CD8-positive, alpha-beta memory T cell (primary cell): ENCODE measurements at regions not wholly inside any gene's neighbourhood (a gene's known extent, or its start where the extent isn't known, plus 50 kb on each side); places are given as distances from the start of the nearest gene placed in this dataset.

ENCODE experiments used
- CTCF ChIA-PET: fragments of 350-600 bp; sonication (Branson Sonifier 250); formaldehyde crosslinking; loops from one replicate; lab custom pipeline; 2021; ENCODE audit warnings: antibody characterized with exemption; lab: Charles Lee
- POLR2A ChIA-PET: fragments of 350-600 bp; sonication (Branson Sonifier 250); formaldehyde crosslinking; loops from one replicate; lab custom pipeline; 2021; ENCODE audit warnings: antibody characterized with exemption; lab: Charles Lee
- DNase-seq, 5 donors: peaks; one replicate each; pipeline versions ENCODE4 v3.0.0 to v3.0.0-alpha.2; 2020 to 2022; ENCODE audit warnings: mixed read lengths in 1 of 5
- H3K27ac ChIP-seq: one replicate; pipeline ENCODE4 v1.7.0; 2013; ENCODE audit warnings: low read depth, mild to moderate bottlenecking, low read length, moderate library complexity
- H3K27me3 ChIP-seq: 2 replicates; pipeline ENCODE4 v1.7.0; 2013; ENCODE audit warnings: low read length, mild to moderate bottlenecking; ENCODE audit not compliant: insufficient read depth, poor library complexity, severe bottlenecking
- H3K36me3 ChIP-seq: 2 replicates; pipeline ENCODE4 v1.7.0; 2013; ENCODE audit warnings: mild to moderate bottlenecking, low read length, moderate library complexity; ENCODE audit not compliant: insufficient read depth
- H3K4me1 ChIP-seq: 2 replicates; pipeline ENCODE4 v1.7.0; 2013; ENCODE audit warnings: mild to moderate bottlenecking, low read length, moderate library complexity; ENCODE audit not compliant: insufficient read depth
- H3K4me3 ChIP-seq: 2 replicates; pipeline ENCODE4 v1.7.0; 2013; ENCODE audit warnings: mild to moderate bottlenecking, low read length
- H3K9me3 ChIP-seq: 2 replicates; pipeline ENCODE4 v1.7.0; 2013; ENCODE audit warnings: mild to moderate bottlenecking, low read length
- H3K27ac Mint-ChIP-seq, 8 donors: one replicate each; pipeline ENCODE4 v1.8.0; 2020 to 2021; ENCODE audit warnings: mixed read lengths in 8 of 8, mild to moderate bottlenecking in 6 of 8, inconsistent platforms in 3 of 8, moderate library complexity in 3 of 8
- H3K27me3 Mint-ChIP-seq, 2 donors: one replicate each; pipeline ENCODE4 v1.8.0; 2020 to 2021; ENCODE audit warnings: mixed read lengths in 2 of 2, mild to moderate bottlenecking in 1 of 2, moderate library complexity in 1 of 2
- H3K36me3 Mint-ChIP-seq, 3 donors: one replicate each; pipeline ENCODE4 v1.8.0; 2020 to 2021; ENCODE audit warnings: mixed read lengths in 3 of 3, inconsistent platforms in 1 of 3, mild to moderate bottlenecking in 1 of 3
- H3K4me1 Mint-ChIP-seq, 3 donors: one replicate each; pipeline ENCODE4 v1.8.0; 2020 to 2021; ENCODE audit warnings: mixed read lengths in 3 of 3, inconsistent platforms in 1 of 3, mild to moderate bottlenecking in 1 of 3
- H3K4me3 Mint-ChIP-seq, 7 donors: one replicate each; pipeline ENCODE4 v1.8.0; 2020 to 2021; ENCODE audit warnings: mixed read lengths in 7 of 7, mild to moderate bottlenecking in 6 of 7, moderate library complexity in 4 of 7, inconsistent platforms in 2 of 7
- H3K9me3 Mint-ChIP-seq, 5 donors: one replicate each; pipeline ENCODE4 v1.8.0; 2020 to 2022; ENCODE audit warnings: mixed read lengths in 5 of 5, mild to moderate bottlenecking in 3 of 5, moderate library complexity in 2 of 5, inconsistent platforms in 1 of 5

DNA sequence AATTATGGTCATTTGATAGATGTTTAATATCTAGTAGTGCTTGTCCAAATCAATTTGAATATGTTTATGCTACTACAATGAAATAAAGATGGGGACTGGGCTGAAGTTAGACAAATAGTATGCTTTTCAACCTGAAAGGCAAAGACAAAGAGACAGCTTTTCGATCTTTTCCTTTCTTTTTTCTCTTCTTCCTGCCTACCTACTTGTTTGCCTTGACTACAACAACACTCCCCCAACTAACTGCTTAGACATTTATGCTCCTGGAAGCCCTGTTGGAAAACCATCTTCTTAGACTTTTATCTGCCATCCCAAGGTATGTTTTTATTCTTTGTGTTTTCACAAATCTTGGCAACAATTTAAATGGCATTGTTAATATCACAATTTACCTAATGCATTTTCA lies 374.4 kb upstream of the DDI1 start:
- H3K27ac Mint-ChIP-seq, result no peak overlapping the region
- no peaks in the 10 kb centered on the region for H3K4me1 ChIP-seq
- H3K36me3 ChIP-seq, result no peaks in the 10 kb centered on the region
- no peak overlapping the region for H3K4me3 ChIP-seq
- H3K4me1 Mint-ChIP-seq, result peaks cover 0 to 14% (median 5%) of the 10 kb centered on the region in 3 donors
- H3K27ac ChIP-seq, result no peak overlapping the region
- no peak overlapping the region for H3K4me3 Mint-ChIP-seq
- ChIA-PET POLR2A (no interaction called here), CTCF (no interaction called here)
- no peaks in the 10 kb centered on the region for H3K36me3 Mint-ChIP-seq
- H3K9me3 ChIP-seq, result no peaks in the 10 kb centered on the region
- DNase-seq, result no peak
- no peaks in the 10 kb centered on the region for H3K27me3 Mint-ChIP-seq
- no peaks in the 10 kb centered on the region for H3K27me3 ChIP-seq
- no peaks in the 10 kb centered on the region for H3K9me3 Mint-ChIP-seq

DNA sequence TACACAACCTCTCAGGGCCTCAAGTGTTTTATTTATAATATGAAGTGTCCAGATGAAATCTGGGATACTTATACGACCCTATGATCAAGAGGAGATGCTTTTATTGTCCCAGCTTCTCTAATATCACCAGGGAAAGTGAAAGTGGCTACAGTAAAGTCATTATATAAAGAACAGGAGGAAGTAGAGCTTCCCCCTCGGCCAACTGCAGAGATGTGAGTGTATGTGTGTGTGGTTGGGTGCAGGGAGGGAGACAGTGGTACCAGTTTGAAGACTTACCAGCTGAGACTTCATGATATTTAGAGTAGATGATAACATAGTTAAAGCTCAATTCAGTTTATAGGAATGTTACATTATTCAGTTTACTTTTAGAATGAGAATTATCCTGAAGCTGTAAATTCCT lies 373.6 kb upstream of the DDI1 start:
- H3K9me3 Mint-ChIP-seq, result no peaks in the 10 kb centered on the region
- no peaks in the 10 kb centered on the region for H3K27me3 Mint-ChIP-seq
- no peak for DNase-seq
- Histone ChIP-seq H3K36me3 (no peaks in the 10 kb centered on the region), H3K4me3 (no peak overlapping the region), H3K4me1 (no peaks in the 10 kb centered on the region), H3K9me3 (no peaks in the 10 kb centered on the region), H3K27me3 (no peaks in the 10 kb centered on the region), H3K27ac (no peak overlapping the region)
- no peaks in the 10 kb centered on the region for H3K36me3 Mint-ChIP-seq
- ChIA-PET POLR2A (no interaction called here), CTCF (no interaction called here)
- peaks cover 0 to 14% (median 5%) of the 10 kb centered on the region in 3 donors for H3K4me1 Mint-ChIP-seq
- H3K27ac Mint-ChIP-seq, result no peak overlapping the region
- H3K4me3 Mint-ChIP-seq, result no peak overlapping the region

DNA sequence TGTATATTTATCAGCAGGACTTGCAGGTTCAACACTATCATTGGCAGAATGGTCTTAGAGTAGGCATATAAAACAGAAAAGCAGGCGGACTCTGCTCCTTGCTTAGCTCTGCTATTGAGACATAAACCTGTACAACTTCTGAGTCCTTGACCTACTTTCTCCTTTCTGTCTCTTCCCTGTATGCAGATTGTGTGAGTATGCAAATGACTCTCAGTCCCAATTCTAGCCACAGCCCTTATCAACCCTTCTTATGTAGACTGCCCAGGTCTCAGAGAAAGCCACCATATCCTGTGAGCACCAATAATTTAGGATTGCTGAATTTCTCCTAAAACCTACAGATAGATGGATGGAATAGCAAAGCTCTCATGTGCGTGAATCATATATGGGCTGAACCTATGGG lies 367.6 kb upstream of the DDI1 start:
- Histone ChIP-seq H3K9me3 (no peaks in the 10 kb centered on the region), H3K36me3 (no peaks in the 10 kb centered on the region), H3K4me3 (no peak overlapping the region), H3K27ac (no peak overlapping the region), H3K4me1 (no peaks in the 10 kb centered on the region), H3K27me3 (no peaks in the 10 kb centered on the region)
- Mint-ChIP-seq H3K27ac (no peak overlapping the region), H3K36me3 (no peaks in the 10 kb centered on the region), H3K9me3 (no peaks in the 10 kb centered on the region), H3K4me1 (no peaks in the 10 kb centered on the region), H3K4me3 (no peak overlapping the region), H3K27me3 (peaks cover 0 to 3% of the 10 kb centered on the region in 2 donors)
- POLR2A ChIA-PET, result no interaction called here
- no peak for DNase-seq
- CTCF ChIA-PET, result no interaction called here

DNA sequence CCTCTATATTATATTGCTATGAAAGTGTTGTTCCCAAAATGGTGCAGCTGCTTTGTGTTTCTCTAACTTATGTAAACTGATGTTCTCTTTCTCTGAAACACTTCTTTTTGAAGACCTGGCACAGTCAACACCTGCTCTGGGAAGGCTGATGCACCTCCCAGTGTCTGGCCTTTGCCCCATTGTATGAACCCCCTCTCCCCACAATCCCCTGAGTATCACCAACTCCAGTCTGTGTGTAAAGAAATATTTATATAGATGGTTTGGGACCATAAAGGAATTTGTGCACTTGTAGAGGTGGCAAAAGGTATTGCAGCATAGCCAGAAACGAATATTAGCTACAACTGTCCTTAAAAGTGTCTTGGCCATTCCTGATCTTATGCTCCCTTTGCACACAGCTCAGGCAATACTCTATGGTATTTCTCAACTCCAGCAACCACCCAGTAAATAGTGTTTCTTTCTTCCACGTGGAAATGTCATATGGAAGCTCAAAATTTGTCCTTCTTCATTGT lies 365.2 kb upstream of the DDI1 start:
- ChIA-PET POLR2A (no interaction called here), CTCF (no interaction called here)
- Mint-ChIP-seq H3K9me3 (no peaks in the 10 kb centered on the region), H3K27ac (no peak overlapping the region), H3K4me1 (no peaks in the 10 kb centered on the region), H3K4me3 (peak overlapping the region in 1 of 7 donors; percentile 7), H3K27me3 (peaks cover 3 to 4% of the 10 kb centered on the region in 2 donors), H3K36me3 (no peaks in the 10 kb centered on the region)
- Histone ChIP-seq H3K4me1 (no peaks in the 10 kb centered on the region), H3K27ac (no peak overlapping the region), H3K27me3 (no peaks in the 10 kb centered on the region), H3K4me3 (no peak overlapping the region), H3K36me3 (no peaks in the 10 kb centered on the region), H3K9me3 (no peaks in the 10 kb centered on the region)
- no peak for DNase-seq

DNA sequence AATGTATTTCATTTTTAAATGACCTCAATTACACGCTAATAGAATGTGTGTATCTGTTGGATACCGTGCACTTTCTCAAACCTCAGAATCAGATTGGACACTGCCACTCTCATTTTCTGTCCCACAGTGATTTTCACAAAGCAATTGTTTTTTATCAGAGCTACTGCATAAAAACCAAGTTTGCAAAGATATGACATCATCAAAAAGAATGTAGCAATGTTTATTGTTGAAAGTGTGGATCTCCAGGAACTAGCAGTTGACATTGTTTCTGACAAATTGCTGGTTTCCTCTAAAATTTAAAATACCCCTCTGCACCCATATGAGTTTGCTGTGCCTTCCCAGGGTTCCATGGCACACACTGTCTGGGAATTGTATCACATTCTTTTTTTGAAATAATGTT lies 362.7 kb upstream of the DDI1 start:
- no peaks in the 10 kb centered on the region for H3K4me1 ChIP-seq
- Mint-ChIP-seq H3K36me3 (no peaks in the 10 kb centered on the region), H3K27ac (no peak overlapping the region), H3K27me3 (peaks cover 3 to 6% of the 10 kb centered on the region in 2 donors), H3K4me1 (no peaks in the 10 kb centered on the region), H3K4me3 (no peak overlapping the region), H3K9me3 (no peaks in the 10 kb centered on the region)
- H3K27ac ChIP-seq, result no peak overlapping the region
- no peak overlapping the region for H3K4me3 ChIP-seq
- ChIA-PET CTCF (interaction anchor here (0.6 kb wide), 1 partner anchor 8 kb away, joined by 3 read pairs; no protein-coding TSS in a partner anchor), POLR2A (no interaction called here)
- H3K27me3 ChIP-seq, result no peaks in the 10 kb centered on the region
- H3K9me3 ChIP-seq, result no peaks in the 10 kb centered on the region
- no peaks in the 10 kb centered on the region for H3K36me3 ChIP-seq
- no peak for DNase-seq

DNA sequence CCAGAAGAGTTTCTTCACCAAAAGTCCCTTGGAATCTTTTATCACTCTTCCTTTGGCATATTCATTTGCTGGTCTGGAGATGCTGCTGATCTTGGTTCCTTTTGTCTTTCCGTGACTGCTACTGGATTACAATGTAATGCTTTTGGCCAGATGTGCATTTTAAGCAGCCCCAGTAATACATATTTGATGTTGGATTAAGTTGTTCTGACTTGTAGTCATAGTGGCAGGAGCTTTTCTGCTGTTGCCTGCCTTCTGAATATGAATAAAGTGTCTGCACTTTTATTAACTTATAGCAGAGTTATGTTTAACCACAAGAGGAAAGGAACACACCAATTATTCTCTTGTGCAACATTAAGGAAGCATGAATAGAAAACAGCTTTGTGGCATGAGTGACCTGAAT lies 360.0 kb upstream of the DDI1 start:
- Histone ChIP-seq H3K36me3 (no peaks in the 10 kb centered on the region), H3K27ac (no peak overlapping the region), H3K4me1 (no peaks in the 10 kb centered on the region), H3K27me3 (no peaks in the 10 kb centered on the region), H3K4me3 (no peak overlapping the region), H3K9me3 (no peaks in the 10 kb centered on the region)
- Mint-ChIP-seq H3K4me3 (no peak overlapping the region), H3K36me3 (no peaks in the 10 kb centered on the region), H3K4me1 (no peaks in the 10 kb centered on the region), H3K27me3 (peaks cover 3 to 6% of the 10 kb centered on the region in 2 donors), H3K9me3 (no peaks in the 10 kb centered on the region), H3K27ac (no peak overlapping the region)
- ChIA-PET CTCF (no interaction called here), POLR2A (no interaction called here)
- no peak for DNase-seq

DNA sequence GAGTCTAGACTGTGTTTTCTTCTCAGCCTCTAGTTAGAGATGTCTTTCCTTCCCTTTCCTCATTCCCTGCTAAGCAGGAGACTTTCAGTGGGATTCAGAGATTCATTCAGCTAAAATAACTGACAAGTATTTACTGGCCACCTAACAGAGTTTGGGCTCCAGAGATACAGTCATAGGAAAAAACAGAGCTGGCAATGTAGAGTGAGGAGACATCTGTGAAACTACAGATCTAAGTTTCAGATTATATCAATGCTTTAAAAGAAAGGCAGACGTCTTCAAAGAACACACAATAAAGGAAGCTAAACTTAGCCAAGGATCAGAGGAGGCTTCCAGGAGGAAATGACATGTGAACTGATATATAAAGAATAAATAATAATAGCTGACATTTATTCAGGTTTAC lies 355.6 kb upstream of the DDI1 start:
- no peak overlapping the region for H3K27ac Mint-ChIP-seq
- ChIA-PET POLR2A (no interaction called here), CTCF (interaction anchor here (2.9 kb wide), 1 partner anchor 483 kb away, joined by 14 read pairs; the partner anchor contains the start of gene PDGFD)
- H3K9me3 Mint-ChIP-seq, result no peaks in the 10 kb centered on the region
- H3K4me3 Mint-ChIP-seq, result no peak overlapping the region
- peaks cover 5 to 11% (median 6%) of the 10 kb centered on the region in 3 donors for H3K4me1 Mint-ChIP-seq
- Histone ChIP-seq H3K27me3 (no peaks in the 10 kb centered on the region), H3K4me1 (no peaks in the 10 kb centered on the region), H3K9me3 (no peaks in the 10 kb centered on the region), H3K4me3 (no peak overlapping the region), H3K27ac (no peak overlapping the region), H3K36me3 (no peaks in the 10 kb centered on the region)
- H3K27me3 Mint-ChIP-seq, result peaks cover 4% of the 10 kb centered on the region in 2 donors
- DNase-seq, result no peak
- no peaks in the 10 kb centered on the region for H3K36me3 Mint-ChIP-seq

DNA sequence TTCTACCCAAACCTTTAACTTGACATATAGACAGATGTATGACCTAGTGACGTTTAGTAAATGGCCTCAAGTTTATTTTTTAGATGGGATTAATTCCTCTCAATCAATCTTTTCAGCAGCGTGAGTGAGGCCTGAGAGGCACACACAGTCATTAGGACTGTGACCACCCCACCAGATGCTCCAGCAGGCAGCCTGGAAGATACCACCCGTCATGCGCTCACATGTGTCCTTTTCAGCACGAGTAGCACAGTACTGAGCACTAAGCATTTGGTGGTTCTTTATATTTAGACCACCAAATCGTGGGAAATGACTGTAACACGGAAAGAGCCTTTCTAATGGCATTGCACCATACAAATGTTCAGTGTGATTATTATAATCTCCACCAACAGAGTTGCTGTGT lies 354.6 kb upstream of the DDI1 start:
- DNase-seq, result peak in 1 of 5 donors; percentile 2
- no peaks in the 10 kb centered on the region for H3K27me3 ChIP-seq
- no peak overlapping the region for H3K27ac Mint-ChIP-seq
- ChIA-PET CTCF (interaction anchor here (1.1 to 2.9 kb wide), 3 partner anchors 8 to 482 kb away, joined by 3 to 14 read pairs (median 4); partner anchors contain the start of gene PDGFD), POLR2A (no interaction called here)
- no peaks in the 10 kb centered on the region for H3K36me3 Mint-ChIP-seq
- H3K4me1 ChIP-seq, result no peaks in the 10 kb centered on the region
- H3K27ac ChIP-seq, result no peak overlapping the region
- no peak overlapping the region for H3K4me3 Mint-ChIP-seq
- H3K4me1 Mint-ChIP-seq, result peaks cover 5 to 11% (median 6%) of the 10 kb centered on the region in 3 donors
- no peak overlapping the region for H3K4me3 ChIP-seq
- H3K36me3 ChIP-seq, result no peaks in the 10 kb centered on the region
- H3K9me3 ChIP-seq, result no peaks in the 10 kb centered on the region
- H3K9me3 Mint-ChIP-seq, result no peaks in the 10 kb centered on the region
- H3K27me3 Mint-ChIP-seq, result peaks cover 1 to 4% of the 10 kb centered on the region in 2 donors
